ENCODE measurements at regions not wholly inside any gene's neighbourhood (a gene's known extent, or its start where the extent isn't known, plus 50 kb on each side); places are given as distances from the start of the nearest gene placed in this dataset.

- ChIA-PET POLR2A (no interaction called here), CTCF (no interaction called here)
- no TSS peak for BruUV-seq (replicated peaks)
- no peak overlapping the region for H3K4me3 Mint-ChIP-seq (ENCODE audit: unreplicated experiment)
- TF ChIP-seq, protein P1, sequence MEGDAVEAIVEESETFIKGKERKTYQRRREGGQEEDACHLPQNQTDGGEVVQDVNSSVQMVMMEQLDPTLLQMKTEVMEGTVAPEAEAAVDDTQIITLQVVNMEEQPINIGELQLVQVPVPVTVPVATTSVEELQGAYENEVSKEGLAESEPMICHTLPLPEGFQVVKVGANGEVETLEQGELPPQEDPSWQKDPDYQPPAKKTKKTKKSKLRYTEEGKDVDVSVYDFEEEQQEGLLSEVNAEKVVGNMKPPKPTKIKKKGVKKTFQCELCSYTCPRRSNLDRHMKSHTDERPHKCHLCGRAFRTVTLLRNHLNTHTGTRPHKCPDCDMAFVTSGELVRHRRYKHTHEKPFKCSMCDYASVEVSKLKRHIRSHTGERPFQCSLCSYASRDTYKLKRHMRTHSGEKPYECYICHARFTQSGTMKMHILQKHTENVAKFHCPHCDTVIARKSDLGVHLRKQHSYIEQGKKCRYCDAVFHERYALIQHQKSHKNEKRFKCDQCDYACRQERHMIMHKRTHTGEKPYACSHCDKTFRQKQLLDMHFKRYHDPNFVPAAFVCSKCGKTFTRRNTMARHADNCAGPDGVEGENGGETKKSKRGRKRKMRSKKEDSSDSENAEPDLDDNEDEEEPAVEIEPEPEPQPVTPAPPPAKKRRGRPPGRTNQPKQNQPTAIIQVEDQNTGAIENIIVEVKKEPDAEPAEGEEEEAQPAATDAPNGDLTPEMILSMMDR (IDR thresholded peaks at IDR 0.05; ENCODE audit: insufficient read depth in 1 of 2, low read depth in 1 of 2, low read length in 1 of 2, severe bottlenecking in 1 of 2, unreplicated experiment in 1 of 2): no peak
- no peak for DNase-seq
- H3K9me3 Mint-ChIP-seq (ENCODE audit: unreplicated experiment): no peaks in the 10 kb centered on the region
- no peaks in the 10 kb centered on the region for H3K27me3 ChIP-seq (replicated peaks; ENCODE audit: control insufficient read depth, insufficient read depth, low read length)
- no peaks in the 10 kb centered on the region for H3K4me1 ChIP-seq
- intact Hi-C loops (cut with micrococcal nuclease; ENCODE audit: unreplicated experiment): no loop called here
- H3K4me3 ChIP-seq (ENCODE audit: low read depth, low read length): no peak overlapping the region
- H3K36me3 ChIP-seq (ENCODE audit: control insufficient read depth, insufficient read depth, low read length): no peaks in the 10 kb centered on the region
- H3K36me3 Mint-ChIP-seq (ENCODE audit: insufficient read depth, unreplicated experiment): no peaks in the 10 kb centered on the region
- no peaks in the 10 kb centered on the region for H3K4me1 Mint-ChIP-seq (ENCODE audit: low read depth, unreplicated experiment)
- H3K27ac Mint-ChIP-seq (ENCODE audit: unreplicated experiment): no peak overlapping the region
- peaks cover 3% of the 10 kb centered on the region for H3K27me3 Mint-ChIP-seq (ENCODE audit: insufficient read depth, unreplicated experiment)
- H3K9me3 ChIP-seq: no peaks in the 10 kb centered on the region
These were observed 109.6 kb downstream of the GPR37 start for GRCh38 chr7:124655990-124656389.

- Mint-ChIP-seq H3K27me3 (ENCODE audit: insufficient read depth, unreplicated experiment) (peaks cover 10% of the 10 kb centered on the region), H3K9me3 (ENCODE audit: unreplicated experiment) (no peaks in the 10 kb centered on the region), H3K4me1 (ENCODE audit: low read depth, unreplicated experiment) (no peaks in the 10 kb centered on the region), H3K4me3 (ENCODE audit: unreplicated experiment) (no peak overlapping the region), H3K36me3 (ENCODE audit: insufficient read depth, unreplicated experiment) (no peaks in the 10 kb centered on the region), H3K27ac (ENCODE audit: unreplicated experiment) (no peak overlapping the region)
- ChIA-PET CTCF (no interaction called here), POLR2A (no interaction called here)
- TF ChIP-seq, protein P1 (IDR thresholded peaks at IDR 0.05; ENCODE audit: insufficient read depth in 1 of 2, low read depth in 1 of 2, low read length in 1 of 2, severe bottlenecking in 1 of 2, unreplicated experiment in 1 of 2): no peak
- intact Hi-C loops (cut with micrococcal nuclease; ENCODE audit: unreplicated experiment): no loop called here
- no peaks in the 10 kb centered on the region for H3K4me1 ChIP-seq
- DNase-seq: no peak
- no TSS peak for BruUV-seq (replicated peaks)
- no peak overlapping the region for H3K4me3 ChIP-seq (ENCODE audit: low read depth, low read length)
- H3K36me3 ChIP-seq (ENCODE audit: control insufficient read depth, insufficient read depth, low read length): no peaks in the 10 kb centered on the region
- H3K9me3 ChIP-seq: no peaks in the 10 kb centered on the region
- no peaks in the 10 kb centered on the region for H3K27me3 ChIP-seq (replicated peaks; ENCODE audit: control insufficient read depth, insufficient read depth, low read length)
These were observed 113.4 kb downstream of the GPR37 start for GRCh38 chr7:124652237-124652636.

- no peaks in the 10 kb centered on the region for H3K4me1 Mint-ChIP-seq (ENCODE audit: low read depth, unreplicated experiment)
- no peak overlapping the region for H3K27ac Mint-ChIP-seq (ENCODE audit: unreplicated experiment)
- H3K9me3 ChIP-seq: no peaks in the 10 kb centered on the region
- no peaks in the 10 kb centered on the region for H3K27me3 ChIP-seq (replicated peaks; ENCODE audit: control insufficient read depth, insufficient read depth, low read length)
- no peaks in the 10 kb centered on the region for H3K36me3 Mint-ChIP-seq (ENCODE audit: insufficient read depth, unreplicated experiment)
- H3K4me3 Mint-ChIP-seq (ENCODE audit: unreplicated experiment): no peak overlapping the region
- no peak for DNase-seq
- TF ChIP-seq, protein P1 (IDR thresholded peaks at IDR 0.05; ENCODE audit: insufficient read depth in 1 of 2, low read depth in 1 of 2, low read length in 1 of 2, severe bottlenecking in 1 of 2, unreplicated experiment in 1 of 2): no peak
- POLR2A ChIA-PET: no interaction called here
- peaks cover 10% of the 10 kb centered on the region for H3K27me3 Mint-ChIP-seq (ENCODE audit: insufficient read depth, unreplicated experiment)
- H3K9me3 Mint-ChIP-seq (ENCODE audit: unreplicated experiment): no peaks in the 10 kb centered on the region
- H3K36me3 ChIP-seq (ENCODE audit: control insufficient read depth, insufficient read depth, low read length): no peaks in the 10 kb centered on the region
- CTCF ChIA-PET: no interaction called here
- BruUV-seq (replicated peaks): no TSS peak
- intact Hi-C loops (cut with micrococcal nuclease; ENCODE audit: unreplicated experiment): no loop called here
- no peaks in the 10 kb centered on the region for H3K4me1 ChIP-seq
- no peak overlapping the region for H3K4me3 ChIP-seq (ENCODE audit: low read depth, low read length)
These were observed 114.5 kb downstream of the GPR37 start for GRCh38 chr7:124651136-124651535.

All from Caco-2 (cell line).